Stimulated activated CD8-positive, alpha-beta memory T cell treated with anti-CD3 and anti-CD28 coated beads, Interleukin-15, amount 100 ng/mL, for 1 hour (primary cell): ENCODE measurements at regions not wholly inside any gene's neighbourhood (a gene's known extent, or its start where the extent isn't known, plus 50 kb on each side); places are given as distances from the start of the nearest gene placed in this dataset.
"Not testable (repeated sequence)": the region's sequence is repeated elsewhere in the genome, so short reads cannot be mapped to it uniquely, and the experiment has no call there.

Experiments
- DNase-seq: peaks from one replicate; pipeline ENCODE4 v3.0.0-alpha.2; 2020; ENCODE audit warnings: low read depth

- no peak for DNase-seq
Observed at GRCh38 chr12:97616946-97617345, 154.3 kb downstream of the RMST start.

GRCh38 chr12:97628962-97629361 is 166.4 kb downstream of the RMST start:
- no peak for DNase-seq

- DNase-seq: no peak
Observed at GRCh38 chr12:97629382-97629781, 166.8 kb downstream of the RMST start.

GRCh38 chr12:97630356-97630755 is 167.8 kb downstream of the RMST start:
- no peak for DNase-seq

GRCh38 chr12:97630875-97631274 is 168.3 kb downstream of the RMST start:
- DNase-seq: no peak

DNA sequence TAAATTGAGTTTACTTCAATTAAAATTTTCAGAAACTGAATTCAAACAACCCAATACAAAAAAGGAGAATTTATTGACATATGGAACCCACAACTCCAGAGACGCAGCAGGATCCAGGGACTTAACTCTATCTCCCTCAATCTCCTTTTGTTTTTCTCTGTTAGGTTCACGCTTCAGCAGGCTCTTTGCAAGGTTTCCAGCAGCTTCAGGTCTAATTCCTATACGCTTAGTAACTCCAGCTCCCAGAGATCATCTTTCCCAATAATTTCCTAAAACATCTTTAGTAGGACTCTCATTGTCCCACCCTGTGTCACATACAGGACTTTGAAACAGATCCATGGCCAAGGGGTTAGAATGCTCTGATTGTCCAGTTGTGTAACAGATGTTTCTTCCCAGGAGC is 175.2 kb downstream of the RMST start:
- no peak for DNase-seq

- no peak for DNase-seq
Observed at GRCh38 chr12:97638739-97639138, 176.1 kb downstream of the RMST start.

DNA sequence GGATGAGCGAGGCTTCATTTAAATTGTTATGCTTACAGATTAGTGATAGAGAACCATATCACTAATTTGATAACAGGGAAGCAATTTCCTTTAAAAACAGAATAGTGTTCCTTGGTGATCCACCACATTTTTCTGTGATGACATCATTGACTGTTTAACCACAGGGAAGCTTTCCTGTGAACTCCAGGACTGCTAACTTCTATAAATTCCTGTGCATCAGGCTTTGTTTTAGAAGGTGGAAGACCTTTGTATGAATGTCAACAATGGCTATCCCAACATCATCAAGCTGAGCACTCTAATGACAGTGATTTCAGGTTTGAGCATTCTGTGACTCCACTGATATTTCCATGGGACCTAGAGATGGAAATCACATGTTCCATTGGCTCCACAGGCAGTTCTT is 177.1 kb downstream of the RMST start:
- DNase-seq: no peak

DNA sequence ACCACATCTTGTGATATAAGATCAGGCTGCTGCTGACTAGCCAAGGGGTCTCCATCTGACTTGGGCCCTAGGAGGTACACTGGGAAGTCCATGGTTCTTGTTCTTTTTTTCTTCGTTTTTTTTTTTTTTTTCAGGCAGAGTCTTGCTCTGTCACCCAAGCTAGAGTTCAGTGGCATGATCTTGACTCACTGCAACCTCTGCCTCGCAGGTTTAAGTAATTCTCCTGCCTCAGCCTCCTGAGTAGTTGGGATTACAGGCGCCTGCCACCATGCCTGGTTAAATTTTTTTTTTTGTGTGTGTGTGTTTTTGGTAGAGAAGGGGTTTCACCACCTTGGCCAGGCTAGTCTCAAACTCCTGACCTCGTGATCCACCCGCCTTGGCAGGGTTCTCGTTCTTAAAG is 178.2 kb downstream of the RMST start:
- DNase-seq: no peak

GRCh38 chr12:97642911-97643310 is 180.3 kb downstream of the RMST start:
- DNase-seq: no peak

GRCh38 chr12:97643924-97644323 is 181.3 kb downstream of the RMST start:
- no peak for DNase-seq

DNA sequence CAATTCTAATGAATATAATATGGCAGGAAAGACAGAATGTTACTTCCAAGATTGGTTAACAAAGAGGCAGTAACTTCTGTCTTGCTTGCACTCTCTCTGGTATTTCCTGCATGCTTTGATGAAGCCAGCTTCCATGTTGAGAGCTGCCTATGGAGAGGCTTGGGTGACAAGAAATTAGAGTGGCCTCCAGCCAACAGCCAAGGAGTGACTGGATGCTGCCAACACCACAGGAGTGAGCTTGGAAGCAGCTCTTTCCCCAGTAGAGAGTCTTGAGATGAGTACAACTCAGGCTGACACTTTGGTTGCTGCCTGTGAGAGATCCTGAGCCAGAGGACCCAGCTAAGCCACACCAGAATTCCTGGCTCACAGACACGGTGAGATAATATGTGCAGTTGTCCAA is 183.1 kb downstream of the RMST start:
- DNase-seq: no peak

- no peak for DNase-seq
Observed at GRCh38 chr12:97647142-97647541, 184.5 kb downstream of the RMST start.

DNA sequence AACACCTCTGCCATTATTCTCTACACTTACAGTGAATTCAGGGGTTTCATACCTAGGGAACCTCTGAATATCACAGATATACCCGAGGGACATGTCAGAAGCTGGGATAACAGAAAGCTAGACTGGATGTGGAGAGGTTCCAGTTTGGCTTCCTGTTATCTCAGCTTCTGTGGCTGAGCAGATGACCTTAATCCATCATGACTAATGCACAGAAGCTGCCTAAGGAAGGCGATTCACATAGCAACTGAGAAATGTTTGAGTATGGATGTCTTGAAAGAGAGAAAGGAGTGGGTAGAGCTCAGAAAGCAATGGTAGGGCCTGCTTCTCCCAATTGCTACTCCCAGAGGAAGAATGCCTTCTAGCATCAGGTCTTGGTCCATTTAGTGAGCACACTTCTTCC is 187.6 kb downstream of the RMST start:
- no peak for DNase-seq

GRCh38 chr12:97656548-97656947 is 193.9 kb downstream of the RMST start:
- not testable (repeated sequence) for DNase-seq

DNA sequence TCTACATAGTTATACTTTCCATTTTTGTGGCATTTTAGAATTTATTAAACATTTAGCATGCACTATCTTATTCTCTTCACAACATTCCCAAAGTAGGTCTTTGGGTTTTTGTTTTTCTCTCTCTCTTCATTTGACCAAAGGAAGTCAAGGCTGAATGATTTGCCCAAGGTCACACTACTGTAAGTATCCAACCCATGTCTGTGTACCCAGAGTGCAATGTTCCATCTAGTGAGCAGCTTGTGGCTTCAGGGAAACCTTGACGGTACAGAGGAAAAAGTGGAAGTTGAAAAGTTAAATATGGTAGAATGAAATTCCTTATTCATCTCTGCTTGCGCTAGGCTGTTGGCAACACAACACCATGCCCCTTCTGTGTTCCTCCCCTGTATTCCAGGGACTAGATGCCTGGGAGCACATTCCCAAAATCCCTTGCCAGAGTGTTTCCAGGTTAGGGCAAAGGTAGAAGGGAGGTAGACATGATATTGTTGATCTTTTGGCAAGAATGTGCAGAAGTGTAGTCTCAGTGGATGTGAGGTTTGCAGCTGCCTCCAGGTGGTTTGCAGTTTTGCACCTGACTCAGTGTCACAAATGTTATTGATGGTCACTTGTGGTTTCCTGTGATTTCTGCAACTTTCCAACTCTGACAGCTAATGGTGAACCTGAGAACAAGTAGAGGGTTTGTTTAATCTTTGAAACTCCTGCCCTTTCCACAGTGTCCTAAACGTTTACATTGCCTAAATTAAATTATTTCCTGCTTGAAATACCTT is 196.7 kb downstream of the RMST start:
- DNase-seq: no peak

DNA sequence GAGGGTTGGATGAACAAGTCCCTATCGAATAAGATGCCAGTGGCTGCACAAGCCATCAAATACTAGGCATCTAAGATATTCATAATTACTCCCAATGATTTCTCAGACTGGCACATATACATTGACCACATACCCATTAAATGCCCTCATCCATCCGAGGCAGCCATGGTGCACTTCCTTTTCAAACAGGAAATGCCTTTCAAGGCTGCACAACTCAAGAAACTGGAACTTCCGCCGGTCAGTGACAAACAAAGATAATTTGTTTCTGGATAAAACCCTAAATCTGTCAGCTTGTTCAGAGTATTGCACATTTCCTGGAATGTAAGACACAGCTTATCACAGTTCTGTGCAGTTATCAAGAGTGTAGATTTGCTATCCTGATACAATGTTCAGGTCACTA is 203.7 kb downstream of the RMST start:
- DNase-seq: no peak

- no peak for DNase-seq
Observed at GRCh38 chr12:97672870-97673269, 210.3 kb downstream of the RMST start.

DNA sequence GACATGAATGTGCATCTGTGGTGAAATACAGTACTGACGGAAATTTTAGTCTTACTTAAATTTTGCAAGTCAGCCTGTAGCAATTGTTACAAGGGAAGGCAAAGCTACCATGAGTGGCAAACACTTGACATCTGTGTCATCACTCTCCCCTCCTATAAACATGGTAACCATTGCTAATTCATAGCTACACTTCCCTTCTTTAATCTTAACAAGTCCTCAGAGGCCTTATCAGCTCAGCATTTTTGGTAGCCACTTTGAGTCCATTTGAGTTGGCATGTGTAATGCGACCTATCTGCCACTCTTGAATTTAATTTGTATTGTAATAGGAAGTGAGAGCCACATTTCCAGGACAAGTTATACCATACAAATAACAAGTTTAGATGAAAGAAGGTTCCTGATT is 218.1 kb downstream of the RMST start:
- DNase-seq: no peak

DNA sequence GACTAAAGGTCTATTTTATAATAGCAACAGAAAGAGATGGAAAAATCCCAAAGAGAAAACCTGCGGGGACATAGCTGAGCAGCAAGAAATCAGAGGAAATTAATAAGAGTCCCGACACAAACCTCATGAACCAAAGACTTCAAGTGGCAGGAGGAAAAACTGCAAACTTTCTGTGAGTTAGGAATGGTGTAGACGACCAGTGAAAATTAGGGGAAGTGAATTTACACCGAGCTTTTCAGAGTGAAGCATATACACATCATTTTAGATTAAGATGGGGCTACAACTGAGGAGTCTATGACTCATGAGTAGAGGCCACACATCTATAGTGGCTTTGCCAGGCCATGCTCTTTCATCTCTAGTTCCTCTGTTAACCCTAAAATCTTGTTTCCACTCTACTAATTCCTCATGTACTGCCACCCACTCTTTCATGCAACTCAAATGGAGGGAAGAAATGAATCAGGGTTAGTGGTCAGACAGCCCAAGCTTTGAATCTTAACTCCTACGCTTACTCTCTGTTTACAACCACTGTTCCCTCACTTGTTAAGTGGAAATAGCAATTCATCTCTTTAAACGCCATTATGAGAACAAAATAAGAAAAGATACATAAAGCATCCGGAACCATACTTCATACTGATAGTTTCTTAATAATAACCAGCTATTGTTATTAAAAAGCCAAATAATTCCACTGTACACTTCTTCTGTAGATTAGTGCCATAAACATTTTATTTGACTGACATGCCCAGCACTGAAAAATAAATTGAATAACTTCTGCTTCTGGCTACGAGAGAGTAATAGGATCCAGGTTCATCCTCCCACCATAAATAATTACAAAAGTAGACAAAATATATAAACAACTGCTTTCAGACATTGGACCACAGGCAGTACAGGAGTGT is 219.3 kb downstream of the RMST start:
- no peak for DNase-seq

- no peak for DNase-seq
Observed at GRCh38 chr12:97685360-97685759, 222.8 kb downstream of the RMST start.

DNA sequence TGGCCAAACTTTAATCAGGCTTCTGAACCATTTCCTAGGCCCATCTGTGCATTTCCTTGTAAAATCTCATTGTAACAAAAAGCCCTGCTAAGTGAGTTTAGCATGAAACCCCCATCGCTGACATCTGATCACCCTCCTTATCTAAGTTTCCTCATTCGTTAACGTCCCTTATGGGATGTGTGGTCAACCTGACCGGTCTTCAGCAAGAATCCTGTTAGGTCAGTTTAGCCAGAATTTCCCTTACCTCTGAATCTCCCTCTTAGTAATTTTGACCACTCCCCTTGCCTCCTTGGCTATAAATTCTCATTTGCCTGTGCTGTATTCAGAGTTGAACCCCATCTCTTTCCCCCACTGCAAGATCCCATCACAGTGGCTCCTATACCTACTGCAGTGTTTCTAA is 239.3 kb downstream of the RMST start:
- DNase-seq: no peak

DNA sequence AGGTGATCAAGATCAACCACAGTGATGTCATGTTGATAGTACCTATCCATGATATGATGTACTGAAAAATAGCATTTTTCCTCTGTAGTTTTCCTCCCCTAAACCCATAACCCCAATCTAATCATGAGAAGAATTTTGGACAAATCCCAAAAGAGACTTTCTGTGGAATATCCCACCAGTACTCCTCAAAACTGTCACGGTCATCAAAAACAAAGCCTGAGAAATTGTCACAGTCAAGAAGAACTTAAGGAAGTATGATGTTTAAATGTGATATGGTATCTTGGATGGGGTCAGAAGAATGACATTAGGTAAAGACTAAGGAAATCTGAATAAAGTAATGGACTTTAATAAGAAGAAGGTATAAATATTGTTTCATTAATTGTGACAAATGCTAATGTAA is 248.8 kb downstream of the RMST start:
- DNase-seq: no peak
